HCT116 (cell line): ENCODE measurements at regions not wholly inside any gene's neighbourhood (a gene's known extent, or its start where the extent isn't known, plus 50 kb on each side); places are given as distances from the start of the nearest gene placed in this dataset.

Experiments used
- ATAC-seq: fragments of 200-7000 bp; cut with Tn5 transposase; 2 replicates; pipeline ENCODE4 v1.9.1; 2020; ENCODE audit warnings: mild to moderate bottlenecking, moderate library complexity
- BruUV-seq: library from RNA; stranded (reverse); fragments of 400-500 nt; replicated peaks from 2 replicates; lab custom pipeline; 2021; lab: Mats Ljungman, UMichigan
- CTCF ChIA-PET: fragments of 300-600 bp; sonication (Branson Sonifier 250); formaldehyde crosslinking; loops from one replicate; lab custom pipeline; 2021; ENCODE audit warnings: antibody characterized with exemption; lab: Charles Lee
- POLR2A ChIA-PET: fragments of 300-600, 350-600 bp; sonication (Branson Sonifier 250); formaldehyde crosslinking; loops from one replicate; lab custom pipeline; 2021; ENCODE audit warnings: antibody characterized with exemption; lab: Charles Lee
- RAD21 ChIA-PET, 2 experiments: fragments of 300-600 bp; sonication (Branson Sonifier 250); formaldehyde crosslinking; loops; one replicate each; lab custom pipeline; 2023; ENCODE audit warnings: low total read pairs in 2 of 2; ENCODE audit not compliant: uncharacterized antibody in 2 of 2, unreplicated experiment in 2 of 2, low non-redundant PET in 1 of 2; lab: Charles Lee
- DNase-seq: peaks from one replicate; pipeline ENCODE4 v3.0.0-alpha.2; 2010; ENCODE audit warnings: low read depth, low spot score
- H2AFZ ChIP-seq: fragments of 200-600 bp; shearing (Covaris generic), sonication (generic); 2 replicates; pipeline ENCODE4 v1.6.1; 2017; ENCODE audit warnings: low read depth, mixed run types, mixed read lengths, antibody characterized with exemption, low read length; ENCODE audit not compliant: poor library complexity, severe bottlenecking
- H3K27ac ChIP-seq: 2 replicates; pipeline ENCODE4 v1.5.1; 2012; ENCODE audit warnings: low read depth, low read length
- H3K27me3 ChIP-seq: fragments of 200-600 bp; sonication (generic); 2 replicates; pipeline ENCODE4 v1.6.1; 2016; ENCODE audit warnings: mixed run types, low read length, mixed read lengths; ENCODE audit not compliant: insufficient read depth
- H3K36me3 ChIP-seq, 2 experiments: fragments of 200-500 bp in 1 of 2; fragments of 200-600 bp in 1 of 2; sonication (Bioruptor generic) in 1 of 2; sonication (generic) in 1 of 2; 2 replicates each; pipeline versions ENCODE4 v1.5.1 to v1.6.1; 2014 to 2016; ENCODE audit warnings: low read length in 2 of 2, inconsistent platforms in 1 of 2, mixed read lengths in 1 of 2, mixed run types in 1 of 2; ENCODE audit not compliant: insufficient read depth in 2 of 2, control insufficient read depth in 1 of 2
- H3K4me1 ChIP-seq, 2 experiments: fragments of 200-600 bp in 1 of 2; sonication (generic) in 1 of 2; 2 replicates each; pipeline versions ENCODE4 v1.5.1 to v1.6.1; 2012 to 2017; ENCODE audit warnings: low read length in 2 of 2, inconsistent platforms in 1 of 2, mild to moderate bottlenecking in 1 of 2, mixed read lengths in 1 of 2, mixed run types in 1 of 2, moderate library complexity in 1 of 2; ENCODE audit not compliant: insufficient read depth in 2 of 2, control insufficient read depth in 1 of 2
- H3K4me2 ChIP-seq: fragments of 200-600 bp; sonication (generic); 2 replicates; pipeline ENCODE4 v1.6.1; 2017; ENCODE audit warnings: mixed run types, low read length, mixed read lengths
- H3K4me3 ChIP-seq, 2 experiments: fragments of 200-600 bp in 1 of 2; sonication (generic) in 1 of 2; replicated peaks in 1 of 2; 2 replicates each; pipeline ENCODE4 v1.5.1; 2011 to 2016; ENCODE audit warnings: low read length in 2 of 2, control low read depth in 1 of 2, low read depth in 1 of 2, mild to moderate bottlenecking in 1 of 2, mixed read lengths in 1 of 2, mixed run types in 1 of 2
- H3K79me2 ChIP-seq: fragments of 200-600 bp; sonication (generic); 2 replicates; pipeline ENCODE4 v1.6.1; 2017; ENCODE audit warnings: mild to moderate bottlenecking, mixed run types, low read length, moderate library complexity, mixed read lengths; ENCODE audit not compliant: insufficient read depth
- H3K9ac ChIP-seq: fragments of 200-600 bp; sonication (generic); 2 replicates; pipeline ENCODE4 v1.6.1; 2016; ENCODE audit warnings: low read length, mixed read lengths
- H3K9me2 ChIP-seq: fragments of 200-600 bp; sonication (generic), shearing (Covaris generic); 2 replicates; pipeline ENCODE4 v1.6.1; 2017; ENCODE audit warnings: mixed run types, mild to moderate bottlenecking, moderate library complexity; ENCODE audit not compliant: insufficient read depth
- H3K9me3 ChIP-seq, 2 experiments: fragments of 200-500 bp in 1 of 2; fragments of 200-600 bp in 1 of 2; sonication (Bioruptor generic) in 1 of 2; sonication (generic) in 1 of 2; 2 replicates each; pipeline ENCODE4 v1.6.1; 2014 to 2017; ENCODE audit warnings: low read length in 2 of 2, mixed read lengths in 2 of 2, inconsistent platforms in 1 of 2, low read depth in 1 of 2, mild to moderate bottlenecking in 1 of 2, mixed run types in 1 of 2, moderate library complexity in 1 of 2; ENCODE audit not compliant: control insufficient read depth in 1 of 2, insufficient read depth in 1 of 2
- H4K20me1 ChIP-seq: fragments of 200-600 bp; sonication (generic), shearing (Covaris generic); 2 replicates; pipeline ENCODE4 v1.6.1; 2017; ENCODE audit warnings: mixed run types, mild to moderate bottlenecking, moderate library complexity; ENCODE audit not compliant: insufficient read depth
- ATF3 ChIP-seq: IDR thresholded peaks from 2 replicates; pipeline ENCODE4 v1.6.1; 2012
- EGR1 ChIP-seq: IDR thresholded peaks from 2 replicates; pipeline ENCODE4 v1.6.1; 2012; ENCODE audit warnings: low read depth
- ELF1 ChIP-seq: IDR thresholded peaks from 2 replicates; pipeline ENCODE4 v1.6.1; 2012; ENCODE audit warnings: low read depth, borderline replicate concordance
- RAD21 ChIP-seq: IDR thresholded peaks from 2 replicates; pipeline ENCODE4 v1.6.1; 2012; ENCODE audit warnings: low read depth, mild to moderate bottlenecking
- SRF ChIP-seq: IDR thresholded peaks from 2 replicates; pipeline ENCODE4 v1.6.1; 2012; ENCODE audit warnings: low read depth
- TCF7L2 ChIP-seq: IDR thresholded peaks from 2 replicates; pipeline ENCODE4 v1.7.0; 2011; ENCODE audit warnings: borderline replicate concordance, inconsistent platforms; ENCODE audit not compliant: insufficient read depth, insufficient read length; ENCODE audit errors: extremely low read depth
- YY1 ChIP-seq: IDR thresholded peaks from 2 replicates; pipeline ENCODE4 v1.6.1; 2011; ENCODE audit warnings: low read length, low read depth, moderate library complexity, mild to moderate bottlenecking; ENCODE audit not compliant: insufficient replicate concordance; ENCODE audit errors: extremely low read depth
- intact Hi-C: fragments of 100-400 bp; cut with micrococcal nuclease; formaldehyde crosslinking; loops from 2 replicates; pipeline ENCODE4 v1.10.0; 2022

GRCh38 chr1:215418876-215419447 lies 148.1 kb upstream of the KCTD3 start:
- ChIA-PET RAD21 (no interaction called here), POLR2A (no interaction called here), CTCF (no interaction called here)
- no peaks in the 10 kb centered on the region for H3K9me3 ChIP-seq
- DNase-seq (no peak), ATAC-seq (peak; percentile 40; the same call in 1 of the 2 replicates)
- H3K79me2 ChIP-seq, result no peaks in the 10 kb centered on the region
- H2AFZ ChIP-seq, result no peak overlapping the region
- H3K9ac ChIP-seq, result no peak overlapping the region
- H3K4me1 ChIP-seq, result no peaks in the 10 kb centered on the region
- H3K9me2 ChIP-seq, result no peaks in the 10 kb centered on the region
- no peak overlapping the region for H3K4me2 ChIP-seq
- H3K4me3 ChIP-seq, result no peak overlapping the region
- no peak overlapping the region for H3K27ac ChIP-seq
- H4K20me1 ChIP-seq, result no peaks in the 10 kb centered on the region
- H3K27me3 ChIP-seq, result no peaks in the 10 kb centered on the region
- no peaks in the 10 kb centered on the region for H3K36me3 ChIP-seq
- no TSS peak for BruUV-seq
- TF ChIP-seq TCF7L2, result no peak
- TF ChIP-seq ATF3, result no peak
- peak; percentile 17; the same call in 1 of the 2 replicates for TF ChIP-seq RAD21
- no peak for TF ChIP-seq ELF1
- TF ChIP-seq YY1, result no peak
- intact Hi-C loops, result no loop called here

GRCh38 chr1:215421744-215422143 lies 145.4 kb upstream of the KCTD3 start:
- no TSS peak for BruUV-seq
- ChIA-PET RAD21 (no interaction called here), POLR2A (no interaction called here), CTCF (no interaction called here)
- no peaks in the 10 kb centered on the region for H3K9me3 ChIP-seq
- H2AFZ ChIP-seq, result no peak overlapping the region
- DNase-seq, result no peak
- H3K4me3 ChIP-seq, result no peak overlapping the region
- H3K4me1 ChIP-seq, result no peaks in the 10 kb centered on the region
- H3K9me2 ChIP-seq, result no peaks in the 10 kb centered on the region
- TF ChIP-seq EGR1 (no peak), SRF (no peak)
- H3K9ac ChIP-seq, result no peak overlapping the region
- H4K20me1 ChIP-seq, result no peaks in the 10 kb centered on the region
- H3K36me3 ChIP-seq, result no peaks in the 10 kb centered on the region
- no peaks in the 10 kb centered on the region for H3K79me2 ChIP-seq
- H3K27me3 ChIP-seq, result no peaks in the 10 kb centered on the region
- intact Hi-C loops, result no loop called here
- no peak for ATAC-seq
- H3K4me2 ChIP-seq, result no peak overlapping the region
- no peak overlapping the region for H3K27ac ChIP-seq
